Iris pigment epithelial cell (primary cell): ENCODE measurements at regions not wholly inside any gene's neighbourhood (a gene's known extent, or its start where the extent isn't known, plus 50 kb on each side); places are given as distances from the start of the nearest gene placed in this dataset.

ENCODE experiments used
- DNase-seq: peaks from one replicate; pipeline ENCODE4 v3.0.0-alpha.2; 2011; ENCODE audit warnings: low read depth

GRCh38 chr3:26522919-26523318 is 99.7 kb upstream of the LRRC3B start:
- no peak for DNase-seq

GRCh38 chr3:26525013-26525412 is 97.6 kb upstream of the LRRC3B start:
- DNase-seq: no peak

- no peak for DNase-seq
Observed at GRCh38 chr3:26535151-26535550, 87.4 kb upstream of the LRRC3B start.

GRCh38 chr3:26536955-26537354 is 85.6 kb upstream of the LRRC3B start:
- no peak for DNase-seq

GRCh38 chr3:26550413-26550812 is 72.2 kb upstream of the LRRC3B start:
- DNase-seq: no peak

GRCh38 chr3:26556637-26557036 is 65.9 kb upstream of the LRRC3B start:
- DNase-seq: no peak

GRCh38 chr3:26558257-26558656 is 64.3 kb upstream of the LRRC3B start:
- no peak for DNase-seq

- no peak for DNase-seq
Observed at GRCh38 chr3:26559227-26559626, 63.3 kb upstream of the LRRC3B start.

- no peak for DNase-seq
Observed at GRCh38 chr3:26560081-26560480, 62.5 kb upstream of the LRRC3B start.

GRCh38 chr3:26562021-26562768 is 60.4 kb upstream of the LRRC3B start:
- no peak for DNase-seq
